Central memory CD8-positive, alpha-beta T cell (primary cell): ENCODE measurements at regions not wholly inside any gene's neighbourhood (a gene's known extent, or its start where the extent isn't known, plus 50 kb on each side); places are given as distances from the start of the nearest gene placed in this dataset.

Experiments
- ATAC-seq: fragments of 150-1000 bp; cut with Tn5 transposase; replicated peaks from 2 replicates; pipeline ENCODE4 v1.10.0; 2022; ENCODE audit warnings: mild to moderate bottlenecking, moderate FRiP score, moderate number of reproducible peaks; ENCODE audit not compliant: poor library complexity, severe bottlenecking; ENCODE audit errors: extremely low read depth
- DNase-seq, 2 donors: peaks; one replicate each; pipeline ENCODE4 v3.0.0; 2021; ENCODE audit warnings: low spot score in 2 of 2
- H3K27ac Mint-ChIP-seq: one replicate; pipeline ENCODE4 v1.8.0; 2022; ENCODE audit warnings: low read depth, mild to moderate bottlenecking, moderate library complexity, mixed read lengths
- H3K27me3 Mint-ChIP-seq: one replicate; pipeline ENCODE4 v1.8.0; 2022; ENCODE audit warnings: mixed read lengths
- H3K36me3 Mint-ChIP-seq: one replicate; pipeline ENCODE4 v1.8.0; 2022; ENCODE audit warnings: mild to moderate bottlenecking, moderate library complexity, mixed read lengths; ENCODE audit not compliant: insufficient read depth
- H3K4me1 Mint-ChIP-seq: one replicate; pipeline ENCODE4 v1.8.0; 2022; ENCODE audit warnings: mixed read lengths
- H3K4me3 Mint-ChIP-seq: one replicate; pipeline ENCODE4 v1.8.0; 2022; ENCODE audit warnings: mild to moderate bottlenecking, moderate library complexity, mixed read lengths
- H3K9me3 Mint-ChIP-seq: one replicate; pipeline ENCODE4 v1.8.0; 2022; ENCODE audit warnings: mixed read lengths

DNA sequence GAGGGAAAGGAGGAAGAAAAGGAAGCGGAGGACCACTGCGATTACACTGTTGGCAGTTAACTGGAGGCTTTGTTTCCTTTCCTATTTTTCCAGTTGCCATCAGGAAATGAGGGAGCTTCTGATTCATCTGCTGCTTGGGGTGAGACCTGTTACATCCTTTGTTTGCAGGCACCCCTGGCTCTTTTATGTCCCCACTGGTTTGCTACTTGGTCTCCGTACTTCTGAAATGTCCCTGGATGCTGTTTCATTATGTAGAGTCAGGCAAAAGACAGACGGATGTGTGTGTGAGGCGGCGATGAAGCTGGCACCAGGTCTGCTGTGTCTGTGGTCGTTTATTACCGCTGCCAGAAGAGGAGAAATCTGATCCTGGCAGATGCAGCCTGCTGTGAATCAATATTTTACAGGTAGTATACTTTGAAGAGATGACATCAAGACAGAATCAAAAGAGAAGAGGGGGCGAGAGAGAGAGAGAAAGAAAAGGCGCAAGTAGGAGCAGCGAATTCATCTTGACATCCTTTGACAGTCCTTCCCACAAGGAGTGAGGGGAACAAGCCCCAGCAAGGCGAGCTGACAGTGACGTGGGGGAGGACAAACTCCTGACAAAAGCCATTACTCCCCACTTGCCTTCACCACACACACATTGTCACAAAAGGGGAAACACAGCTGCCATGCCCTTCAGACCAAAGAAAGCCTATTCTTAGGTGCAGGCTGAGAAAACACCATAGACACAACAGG is 145.9 kb upstream of the FBXL4 start:
- ATAC-seq (no peak), DNase-seq (no peak)
- Mint-ChIP-seq H3K27me3 (peaks cover 38% of the 10 kb centered on the region), H3K4me3 (no peak overlapping the region), H3K36me3 (no peaks in the 10 kb centered on the region), H3K4me1 (no peaks in the 10 kb centered on the region), H3K9me3 (no peaks in the 10 kb centered on the region), H3K27ac (no peak overlapping the region)

GRCh38 chr6:99092461-99092860 is 144.7 kb upstream of the FBXL4 start:
- H3K27me3 Mint-ChIP-seq, result peaks cover 38% of the 10 kb centered on the region
- no peaks in the 10 kb centered on the region for H3K4me1 Mint-ChIP-seq
- no peak overlapping the region for H3K27ac Mint-ChIP-seq
- no peaks in the 10 kb centered on the region for H3K9me3 Mint-ChIP-seq
- H3K36me3 Mint-ChIP-seq, result no peaks in the 10 kb centered on the region
- no peak for DNase-seq
- no peak for ATAC-seq
- no peak overlapping the region for H3K4me3 Mint-ChIP-seq

GRCh38 chr6:99091985-99092384 is 144.2 kb upstream of the FBXL4 start:
- Mint-ChIP-seq H3K4me3 (no peak overlapping the region), H3K9me3 (no peaks in the 10 kb centered on the region), H3K27ac (no peak overlapping the region), H3K4me1 (no peaks in the 10 kb centered on the region), H3K36me3 (no peaks in the 10 kb centered on the region), H3K27me3 (peaks cover 38% of the 10 kb centered on the region)
- DNase-seq (no peak), ATAC-seq (no peak)

GRCh38 chr6:99080191-99080590 is 132.4 kb upstream of the FBXL4 start:
- Mint-ChIP-seq H3K4me1 (no peaks in the 10 kb centered on the region), H3K27ac (no peak overlapping the region), H3K4me3 (no peak overlapping the region), H3K36me3 (no peaks in the 10 kb centered on the region), H3K9me3 (peaks cover 11% of the 10 kb centered on the region), H3K27me3 (peaks cover 71% of the 10 kb centered on the region)
- DNase-seq (no peak), ATAC-seq (no peak)

DNA sequence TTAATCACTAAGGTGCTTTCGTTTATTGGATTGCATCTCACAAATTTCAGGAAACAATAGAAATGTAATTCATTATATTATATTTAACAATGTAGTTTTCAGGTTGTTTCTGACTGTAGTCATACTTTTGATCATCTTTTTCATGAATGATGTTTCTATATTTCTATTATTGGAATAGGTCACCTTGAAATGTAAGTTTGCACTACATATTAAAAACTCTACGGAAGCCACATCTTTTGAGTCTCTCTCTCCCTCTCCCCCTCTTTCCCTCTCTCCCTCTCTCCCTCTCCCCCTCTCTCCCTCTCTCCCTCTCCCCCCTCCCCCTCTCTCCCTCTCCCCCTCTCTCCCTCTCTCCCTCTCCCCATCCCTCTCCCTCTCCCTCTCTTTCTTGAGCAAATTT is 131.3 kb upstream of the FBXL4 start:
- Mint-ChIP-seq H3K9me3 (peaks cover 11% of the 10 kb centered on the region), H3K27ac (no peak overlapping the region), H3K36me3 (no peaks in the 10 kb centered on the region), H3K27me3 (peaks cover 73% of the 10 kb centered on the region), H3K4me1 (no peaks in the 10 kb centered on the region), H3K4me3 (no peak overlapping the region)
- no peak for DNase-seq
- no peak for ATAC-seq

DNA sequence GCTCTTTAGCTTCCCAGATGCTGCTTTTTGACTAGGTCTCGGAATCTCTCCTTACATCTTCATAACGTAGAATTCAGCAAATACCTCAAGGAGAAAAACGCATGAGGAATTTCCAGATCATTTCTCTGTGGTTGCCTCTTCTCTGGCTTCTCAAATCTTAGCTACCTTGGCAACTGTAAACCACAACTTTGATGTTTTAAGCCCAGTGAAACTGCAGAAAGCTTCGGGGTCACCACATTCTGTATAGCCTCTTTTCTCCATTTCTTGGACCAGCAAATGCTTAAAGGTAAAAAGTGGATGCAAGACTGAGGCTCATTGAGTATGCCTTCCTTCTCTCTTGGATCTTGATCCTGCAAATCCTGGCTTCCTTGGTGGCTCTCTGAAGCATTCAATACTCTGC is 125.5 kb upstream of the FBXL4 start:
- H3K27ac Mint-ChIP-seq, result no peak overlapping the region
- DNase-seq (no peak), ATAC-seq (no peak)
- H3K4me1 Mint-ChIP-seq, result no peaks in the 10 kb centered on the region
- H3K4me3 Mint-ChIP-seq, result no peak overlapping the region
- no peaks in the 10 kb centered on the region for H3K36me3 Mint-ChIP-seq
- peaks cover 55% of the 10 kb centered on the region for H3K27me3 Mint-ChIP-seq
- H3K9me3 Mint-ChIP-seq, result no peaks in the 10 kb centered on the region

DNA sequence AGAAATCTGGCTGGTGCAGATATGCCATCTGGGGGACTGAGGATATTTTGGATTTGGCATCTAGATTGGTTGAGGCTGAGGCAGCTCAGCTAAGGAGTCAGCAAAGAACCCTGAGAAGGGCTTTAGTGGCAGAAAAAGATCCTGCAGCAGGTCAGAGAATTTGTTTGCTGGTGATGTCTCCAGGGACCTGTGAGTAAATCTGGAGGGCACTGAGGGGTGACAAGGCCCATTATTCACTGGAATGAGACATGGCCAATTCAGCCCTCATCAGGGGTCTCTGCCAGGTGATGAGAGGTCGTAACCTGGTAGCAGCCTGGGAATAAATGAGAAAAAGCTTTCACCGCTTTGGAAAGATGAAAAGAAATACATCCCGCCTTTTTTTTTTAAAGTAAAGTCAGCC is 118.3 kb upstream of the FBXL4 start:
- H3K27me3 Mint-ChIP-seq, result peaks cover 57% of the 10 kb centered on the region
- H3K4me1 Mint-ChIP-seq, result no peaks in the 10 kb centered on the region
- DNase-seq (no peak), ATAC-seq (no peak)
- H3K27ac Mint-ChIP-seq, result no peak overlapping the region
- no peaks in the 10 kb centered on the region for H3K36me3 Mint-ChIP-seq
- H3K9me3 Mint-ChIP-seq, result no peaks in the 10 kb centered on the region
- H3K4me3 Mint-ChIP-seq, result no peak overlapping the region

DNA sequence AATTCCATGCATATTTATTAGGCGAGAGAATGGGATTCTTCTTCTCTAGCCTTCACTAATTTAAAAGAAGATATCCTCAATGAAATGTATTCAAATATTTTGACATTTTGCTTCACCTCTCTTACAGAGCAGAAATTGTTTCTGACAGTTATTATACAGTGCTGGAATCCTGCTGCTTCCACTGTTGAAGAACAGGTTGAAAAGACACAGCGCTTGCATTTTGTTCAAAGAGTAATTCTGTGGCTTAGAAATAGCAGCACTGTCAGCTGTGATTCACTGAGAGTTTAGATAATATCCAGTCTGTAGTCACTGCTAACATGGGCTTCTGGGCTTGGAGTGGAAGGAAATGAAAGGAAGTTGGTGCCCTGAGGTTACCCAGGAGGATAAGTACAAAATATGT is 117.1 kb upstream of the FBXL4 start:
- ATAC-seq (no peak), DNase-seq (no peak)
- H3K9me3 Mint-ChIP-seq, result no peaks in the 10 kb centered on the region
- peaks cover 53% of the 10 kb centered on the region for H3K27me3 Mint-ChIP-seq
- no peak overlapping the region for H3K4me3 Mint-ChIP-seq
- no peak overlapping the region for H3K27ac Mint-ChIP-seq
- no peaks in the 10 kb centered on the region for H3K36me3 Mint-ChIP-seq
- H3K4me1 Mint-ChIP-seq, result no peaks in the 10 kb centered on the region

DNA sequence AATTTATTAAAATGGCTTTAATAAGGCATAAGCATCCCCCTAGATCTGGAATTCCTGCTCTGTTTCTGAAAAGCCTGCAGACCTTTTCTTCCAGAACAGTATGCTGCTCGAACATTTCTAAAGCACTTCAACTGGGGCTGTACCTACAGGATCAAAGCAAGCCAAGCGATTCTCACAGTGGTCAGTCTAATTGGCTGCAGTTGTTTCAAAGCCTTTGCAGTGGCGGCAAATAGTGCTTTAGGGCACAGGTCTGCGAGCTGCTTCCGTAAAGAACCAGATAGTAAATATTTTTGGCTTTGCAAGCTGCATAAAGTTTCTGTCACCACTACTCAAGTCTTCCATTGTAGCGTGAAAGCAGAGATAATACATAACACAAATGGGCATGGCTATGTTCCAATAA is 88.9 kb upstream of the FBXL4 start:
- Mint-ChIP-seq H3K27ac (no peak overlapping the region), H3K27me3 (peaks cover 34% of the 10 kb centered on the region), H3K9me3 (no peaks in the 10 kb centered on the region), H3K36me3 (no peaks in the 10 kb centered on the region), H3K4me3 (no peak overlapping the region), H3K4me1 (no peaks in the 10 kb centered on the region)
- DNase-seq, result no peak
- no peak for ATAC-seq

DNA sequence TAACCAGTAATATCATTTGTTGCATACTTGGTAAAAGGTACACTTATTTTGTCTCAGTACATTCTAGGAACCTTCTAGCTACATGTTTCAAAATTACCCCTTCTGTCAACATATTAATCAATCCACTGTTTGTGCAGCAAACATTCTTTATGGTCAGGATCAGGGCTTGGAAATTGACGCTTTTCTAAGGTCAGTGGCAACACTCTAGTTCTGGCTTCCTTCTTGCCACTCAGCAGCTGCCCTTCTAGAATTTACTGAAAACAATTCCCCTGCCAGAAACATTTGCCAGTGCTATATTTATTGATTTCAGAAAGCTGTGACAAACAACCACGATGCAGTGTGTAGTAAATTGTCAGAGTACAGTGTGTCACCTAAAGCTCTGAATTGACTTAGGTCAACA is 84.7 kb upstream of the FBXL4 start:
- peaks cover 39% of the 10 kb centered on the region for H3K27me3 Mint-ChIP-seq
- no peak for ATAC-seq

DNA sequence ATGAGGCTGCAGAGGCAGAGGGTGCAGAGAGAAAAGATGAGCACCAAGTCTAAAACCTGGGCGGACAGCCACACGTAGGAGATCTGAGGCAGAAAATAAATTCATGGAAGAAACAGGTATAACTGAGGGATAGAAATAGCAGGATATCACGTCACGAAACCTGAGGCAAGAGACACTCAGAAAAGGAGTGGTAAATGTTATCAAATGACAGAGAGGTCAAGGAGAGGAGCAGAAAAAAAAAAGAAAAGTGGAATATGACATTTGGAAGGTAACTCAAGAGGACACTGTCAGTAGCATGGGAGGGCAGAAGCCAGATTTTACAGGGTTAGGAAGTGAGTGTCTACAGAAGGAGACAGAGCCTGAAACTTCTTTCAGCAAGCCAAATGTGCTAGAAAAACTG is 84.2 kb upstream of the FBXL4 start:
- Mint-ChIP-seq H3K9me3 (no peaks in the 10 kb centered on the region), H3K4me1 (no peaks in the 10 kb centered on the region), H3K36me3 (no peaks in the 10 kb centered on the region), H3K27ac (no peak overlapping the region), H3K27me3 (peaks cover 39% of the 10 kb centered on the region), H3K4me3 (no peak overlapping the region)
- DNase-seq, result no peak
- no peak for ATAC-seq

More for the DNA sequence above, 84.7 kb upstream of the FBXL4 start:
- no peaks in the 10 kb centered on the region for H3K9me3 Mint-ChIP-seq
- no peak overlapping the region for H3K4me3 Mint-ChIP-seq
- no peaks in the 10 kb centered on the region for H3K4me1 Mint-ChIP-seq
- DNase-seq, result no peak
- no peaks in the 10 kb centered on the region for H3K36me3 Mint-ChIP-seq
- H3K27ac Mint-ChIP-seq, result no peak overlapping the region

DNA sequence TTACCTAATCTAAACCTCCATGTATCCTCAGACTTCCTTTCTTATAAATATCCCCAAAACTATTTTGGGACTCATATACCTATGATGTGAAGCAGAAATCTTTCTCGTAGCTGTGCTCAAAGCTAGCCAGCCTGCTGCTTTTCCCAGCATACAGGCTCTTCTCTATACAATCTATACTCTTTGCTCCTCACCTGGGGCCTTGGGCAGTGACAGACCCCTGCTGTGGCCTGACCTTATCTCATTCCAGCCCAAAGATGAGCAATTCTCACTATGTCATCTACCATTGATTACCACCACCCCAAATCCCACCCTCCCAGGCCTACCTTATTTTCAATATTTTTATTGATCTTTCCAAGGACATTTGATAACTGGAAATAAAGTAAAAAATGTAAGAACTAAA is 83.2 kb upstream of the FBXL4 start:
- H3K27me3 Mint-ChIP-seq, result peaks cover 31% of the 10 kb centered on the region
- no peak for ATAC-seq
- peaks cover 2% of the 10 kb centered on the region for H3K9me3 Mint-ChIP-seq

GRCh38 chr6:99026135-99026534 is 78.4 kb upstream of the FBXL4 start:
- ATAC-seq, result no peak
- DNase-seq, result no peak
- H3K36me3 Mint-ChIP-seq, result no peaks in the 10 kb centered on the region
- peaks cover 5% of the 10 kb centered on the region for H3K9me3 Mint-ChIP-seq
- no peak overlapping the region for H3K27ac Mint-ChIP-seq
- no peak overlapping the region for H3K4me3 Mint-ChIP-seq
- H3K27me3 Mint-ChIP-seq, result no peaks in the 10 kb centered on the region
- no peaks in the 10 kb centered on the region for H3K4me1 Mint-ChIP-seq

More for the DNA sequence above, 83.2 kb upstream of the FBXL4 start:
- H3K4me3 Mint-ChIP-seq, result no peak overlapping the region
- no peaks in the 10 kb centered on the region for H3K36me3 Mint-ChIP-seq
- no peaks in the 10 kb centered on the region for H3K4me1 Mint-ChIP-seq
- no peak overlapping the region for H3K27ac Mint-ChIP-seq
- DNase-seq, result no peak
